Cardiac fibroblast (primary cell): ENCODE measurements at regions not wholly inside any gene's neighbourhood (a gene's known extent, or its start where the extent isn't known, plus 50 kb on each side); places are given as distances from the start of the nearest gene placed in this dataset.

Experiments used
- DNase-seq, 2 donors: peaks; one replicate each; pipeline versions ENCODE4 v3.0.0 to v3.0.0-alpha.2; 2010; ENCODE audit warnings: low read depth in 2 of 2
- H3K4me3 ChIP-seq, 2 donors: replicated peaks in 1 of 2; 1 replicate in 1 of 2; 2 replicates in 1 of 2; pipeline ENCODE4 v1.5.1; 2011; ENCODE audit warnings: low read depth in 2 of 2, low read length in 2 of 2, mild to moderate bottlenecking in 2 of 2, moderate library complexity in 1 of 2
- TF ChIP-seq, protein P1 (sequence below): IDR thresholded peaks from one replicate; pipeline ENCODE4 v1.5.1; 2011; ENCODE audit warnings: low read depth, mild to moderate bottlenecking, low read length, inconsistent platforms

DNA sequence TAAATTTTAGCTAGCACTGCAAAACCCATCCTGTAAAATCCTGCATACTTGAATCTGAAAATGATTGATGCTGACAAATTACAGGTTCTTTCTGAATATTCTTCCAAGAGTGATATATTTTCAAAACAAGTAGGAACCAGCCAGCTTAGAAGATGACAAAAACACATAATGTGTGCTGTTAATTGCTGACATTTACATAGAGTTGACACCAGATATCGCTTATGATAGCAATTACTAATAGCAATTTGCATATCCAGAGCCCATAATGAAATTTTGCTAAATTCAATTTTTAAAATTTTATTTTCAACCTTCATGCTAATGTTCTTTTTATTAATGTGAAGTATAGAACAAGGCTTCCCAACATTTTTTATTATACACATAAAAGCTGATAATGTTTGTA lies 284.5 kb downstream of the SEC23A start:
- TF ChIP-seq, protein P1, sequence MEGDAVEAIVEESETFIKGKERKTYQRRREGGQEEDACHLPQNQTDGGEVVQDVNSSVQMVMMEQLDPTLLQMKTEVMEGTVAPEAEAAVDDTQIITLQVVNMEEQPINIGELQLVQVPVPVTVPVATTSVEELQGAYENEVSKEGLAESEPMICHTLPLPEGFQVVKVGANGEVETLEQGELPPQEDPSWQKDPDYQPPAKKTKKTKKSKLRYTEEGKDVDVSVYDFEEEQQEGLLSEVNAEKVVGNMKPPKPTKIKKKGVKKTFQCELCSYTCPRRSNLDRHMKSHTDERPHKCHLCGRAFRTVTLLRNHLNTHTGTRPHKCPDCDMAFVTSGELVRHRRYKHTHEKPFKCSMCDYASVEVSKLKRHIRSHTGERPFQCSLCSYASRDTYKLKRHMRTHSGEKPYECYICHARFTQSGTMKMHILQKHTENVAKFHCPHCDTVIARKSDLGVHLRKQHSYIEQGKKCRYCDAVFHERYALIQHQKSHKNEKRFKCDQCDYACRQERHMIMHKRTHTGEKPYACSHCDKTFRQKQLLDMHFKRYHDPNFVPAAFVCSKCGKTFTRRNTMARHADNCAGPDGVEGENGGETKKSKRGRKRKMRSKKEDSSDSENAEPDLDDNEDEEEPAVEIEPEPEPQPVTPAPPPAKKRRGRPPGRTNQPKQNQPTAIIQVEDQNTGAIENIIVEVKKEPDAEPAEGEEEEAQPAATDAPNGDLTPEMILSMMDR = no peak
- DNase-seq = no peak
- H3K4me3 ChIP-seq = no peak overlapping the region

DNA sequence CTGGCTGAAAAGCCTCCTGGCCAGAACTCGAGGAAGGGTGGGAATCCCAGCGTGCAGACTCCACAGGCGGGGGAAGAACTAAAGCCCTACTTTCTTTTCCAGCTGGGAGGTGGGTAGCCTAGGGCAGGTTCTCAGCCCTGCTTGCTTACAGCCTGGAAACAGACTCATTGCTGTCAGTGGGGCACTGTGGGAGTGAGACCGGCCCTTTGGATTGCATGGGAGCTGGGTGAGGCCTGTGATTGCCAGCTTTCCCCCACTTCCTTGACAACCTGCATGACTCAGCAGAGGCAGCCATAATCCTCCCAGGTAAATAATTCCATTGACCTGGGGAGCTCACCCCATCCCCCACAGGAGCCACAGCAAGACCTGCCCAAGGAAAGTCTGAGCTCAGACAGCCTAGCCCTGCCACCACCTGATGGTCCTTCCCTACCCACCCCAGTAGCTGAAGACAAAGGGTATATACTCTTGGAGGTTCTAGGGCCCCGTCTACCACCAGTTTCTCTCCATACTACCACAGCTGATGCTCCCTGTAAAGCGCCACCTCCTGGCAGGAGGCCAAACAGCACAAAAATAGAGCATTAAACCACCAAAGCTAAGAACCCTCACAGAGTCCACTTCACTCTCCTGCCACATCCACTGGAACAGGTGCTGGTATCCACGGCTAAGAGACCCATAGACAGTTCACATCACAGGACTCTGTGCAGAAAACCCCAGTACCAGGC lies 294.1 kb downstream of the SEC23A start:
- H3K4me3 ChIP-seq = no peak overlapping the region
- DNase-seq = no peak
- TF ChIP-seq, protein P1 = no peak

DNA sequence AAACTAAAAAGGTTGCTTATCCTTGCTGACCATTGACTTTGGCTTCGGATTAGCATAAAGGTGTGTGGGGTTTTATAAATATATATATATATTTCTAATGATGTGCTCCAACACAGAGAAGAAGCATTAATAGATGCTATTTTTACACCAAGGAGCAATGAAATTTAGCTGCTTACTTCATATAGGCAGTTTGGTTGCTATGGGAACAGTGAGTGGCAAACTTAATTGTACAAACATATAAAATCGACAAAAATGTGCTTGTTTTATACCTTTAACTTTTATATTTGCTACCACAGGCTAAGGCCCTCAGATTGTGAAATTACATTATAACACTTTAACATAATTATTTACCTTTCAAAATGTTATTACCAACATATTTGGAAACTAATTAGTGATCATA lies 303.4 kb downstream of the SEC23A start:
- DNase-seq = no peak
- no peak overlapping the region for H3K4me3 ChIP-seq
- TF ChIP-seq, protein P1 = no peak

DNA sequence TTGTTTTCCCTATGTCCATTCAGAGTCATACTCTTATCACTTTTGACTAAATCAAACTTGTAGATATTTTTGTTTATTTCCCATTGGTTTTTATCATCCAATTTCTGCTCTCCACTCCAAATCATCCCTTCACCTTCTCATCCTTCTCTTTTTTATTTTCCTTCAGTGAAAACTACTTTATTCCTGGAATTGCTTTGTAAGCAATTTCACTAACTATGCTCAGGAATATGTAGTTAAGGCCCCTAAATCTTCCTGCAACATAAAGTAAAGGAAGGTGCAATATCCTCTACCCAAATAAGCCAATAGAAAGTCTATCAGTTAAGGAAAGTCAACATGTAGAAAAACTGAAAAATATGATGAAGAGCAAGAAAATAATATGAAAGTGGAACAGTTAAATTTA lies 308.4 kb downstream of the SEC23A start:
- TF ChIP-seq, protein P1 = no peak
- no peak for DNase-seq
- no peak overlapping the region for H3K4me3 ChIP-seq

DNA sequence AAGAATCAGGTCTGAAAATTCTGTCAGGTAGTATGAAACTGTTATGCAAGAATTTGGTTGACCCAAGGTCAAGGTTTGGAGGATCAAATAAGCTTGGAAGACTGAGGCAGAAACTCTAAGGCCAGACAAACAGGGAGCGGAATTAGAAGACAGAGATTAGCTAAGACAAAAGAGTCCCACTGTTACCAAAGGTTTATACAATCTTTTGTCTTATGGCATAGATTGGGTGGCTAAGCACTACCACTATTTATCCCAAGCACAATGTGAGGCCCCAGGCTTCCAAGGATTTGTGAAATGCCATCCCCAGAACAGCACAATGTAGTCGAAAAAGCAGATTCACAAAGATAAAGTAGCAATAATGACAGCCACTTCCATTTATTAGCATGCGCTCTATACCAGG lies 311.2 kb downstream of the SEC23A start:
- no peak overlapping the region for H3K4me3 ChIP-seq
- TF ChIP-seq, protein P1 = no peak
- DNase-seq = no peak

DNA sequence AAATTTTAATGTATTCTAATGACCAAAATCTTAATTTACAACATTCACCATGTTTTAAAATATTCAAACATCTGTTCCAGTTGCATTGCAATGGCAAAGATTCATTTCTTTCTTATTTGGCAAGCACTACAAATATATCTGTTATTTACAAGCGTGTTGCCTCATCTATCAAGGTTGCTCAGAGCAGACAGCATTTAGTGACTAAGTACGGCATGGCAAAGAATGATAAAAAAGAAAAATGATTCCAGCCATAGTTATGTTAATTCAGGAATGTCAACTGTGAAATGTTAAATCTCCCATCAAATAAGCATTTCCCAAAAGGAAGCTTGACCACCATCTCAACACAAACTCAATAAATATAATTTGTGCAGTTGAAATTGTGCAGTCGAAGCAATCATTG lies 312.1 kb downstream of the SEC23A start:
- no peak for DNase-seq
- no peak overlapping the region for H3K4me3 ChIP-seq
- TF ChIP-seq, protein P1 = no peak

DNA sequence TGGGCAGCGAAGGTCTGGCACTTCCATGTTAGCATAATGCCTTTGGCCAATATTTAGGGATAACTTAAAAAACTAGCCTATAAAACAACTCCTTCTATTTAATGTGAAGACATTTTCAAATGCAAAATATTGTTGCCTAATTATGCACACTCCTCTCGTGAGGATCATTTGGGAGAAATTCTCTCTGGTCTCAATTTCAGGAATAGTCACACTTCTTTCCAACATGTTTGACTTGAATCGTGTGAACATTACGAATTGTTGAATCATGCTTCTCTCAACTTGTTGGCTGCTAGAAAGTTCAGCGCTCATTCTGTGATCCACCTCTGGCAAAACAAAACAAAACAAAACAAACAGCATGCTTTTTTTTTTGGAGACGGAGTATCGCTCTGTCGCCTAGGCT lies 313.2 kb downstream of the SEC23A start:
- TF ChIP-seq, protein P1 = no peak
- DNase-seq = no peak
- no peak overlapping the region for H3K4me3 ChIP-seq
